T1000 (cell line): ENCODE measurements at regions not wholly inside any gene's neighbourhood (a gene's known extent, or its start where the extent isn't known, plus 50 kb on each side); places are given as distances from the start of the nearest gene placed in this dataset.

Source experiments
- DNase-seq: peaks from one replicate; lab custom pipeline; 2025; ENCODE audit warnings: mixed read lengths; lab: John Stamatoyannopoulos, UW

DNA sequence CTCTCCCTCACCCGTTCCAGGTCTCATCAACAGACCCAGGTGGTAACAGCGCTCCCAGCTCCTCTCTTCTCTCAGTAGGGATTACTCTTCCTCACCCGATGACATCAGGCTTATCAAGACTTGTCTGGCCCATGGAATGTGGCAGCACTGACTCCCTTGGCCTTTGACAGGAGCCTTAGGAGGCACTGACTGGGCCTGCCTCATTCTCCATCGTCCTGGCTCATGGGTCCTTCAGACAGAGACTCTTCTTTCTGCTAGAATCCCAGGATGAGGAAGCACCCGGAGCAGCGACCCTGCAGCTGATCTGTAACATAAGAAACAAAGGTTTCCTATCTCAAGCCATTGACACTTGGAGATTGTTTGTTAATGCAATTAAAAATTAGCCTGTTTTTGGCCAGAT lies 1063.6 kb downstream of the TBC1D22A start:
- DNase-seq = no peak

DNA sequence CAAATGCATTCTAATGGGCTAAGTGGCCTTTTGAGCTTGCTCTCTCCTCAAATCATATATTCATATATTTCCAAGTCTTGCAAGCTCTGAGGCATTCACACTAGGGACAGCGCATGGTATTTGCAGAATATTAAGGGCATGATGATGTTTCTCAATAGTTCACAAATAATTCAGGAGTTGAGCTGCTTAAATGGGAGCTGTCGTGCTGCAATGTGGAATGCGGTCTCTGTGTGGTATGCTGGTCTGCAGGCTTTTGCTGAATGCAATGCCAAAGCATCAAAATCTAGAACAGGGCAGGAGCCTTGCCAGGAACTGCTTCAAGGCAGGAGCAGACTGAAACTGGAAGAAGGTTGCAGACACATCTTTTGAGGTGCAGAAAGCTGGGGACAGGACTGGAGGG lies 1060.0 kb downstream of the TBC1D22A start:
- no peak for DNase-seq

DNA sequence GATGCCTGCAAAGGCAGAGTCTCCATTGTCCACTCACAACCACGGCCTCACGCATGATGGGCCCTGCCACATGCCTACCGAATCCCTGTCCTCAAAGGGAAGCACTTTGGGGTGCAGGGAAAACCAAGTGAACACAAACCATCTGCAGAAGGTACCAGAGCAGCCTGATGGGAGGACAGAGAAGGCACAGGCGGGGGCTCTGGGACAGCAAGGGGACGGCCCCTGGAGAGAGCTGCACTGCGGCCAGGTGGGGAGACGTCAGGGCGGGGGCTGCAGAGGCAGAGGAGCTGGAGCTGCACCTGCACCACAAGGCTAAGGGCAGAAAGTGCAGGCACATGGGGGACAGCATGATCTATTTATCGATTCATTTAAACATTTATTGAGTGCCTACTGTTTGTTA lies 1056.0 kb downstream of the TBC1D22A start:
- no peak for DNase-seq

DNA sequence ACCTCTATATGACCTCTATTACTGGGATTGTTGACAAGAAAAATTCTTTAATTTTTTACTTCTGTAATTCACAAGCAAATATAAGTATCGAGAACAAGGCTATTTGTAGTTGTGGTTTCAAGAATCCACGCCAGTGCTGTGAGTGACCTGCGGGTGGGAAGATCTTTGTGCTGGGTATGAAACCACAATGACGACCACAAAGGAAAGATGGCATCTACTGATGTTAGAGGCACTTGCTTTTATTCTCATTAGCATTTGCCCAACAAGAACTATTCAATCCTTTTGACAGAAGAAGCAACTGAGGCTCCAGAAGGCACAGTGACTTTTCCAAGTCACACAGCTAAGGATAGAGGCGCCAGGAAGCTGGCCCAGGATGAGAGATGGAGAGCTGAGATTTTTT lies 1054.9 kb downstream of the TBC1D22A start:
- no peak for DNase-seq

DNA sequence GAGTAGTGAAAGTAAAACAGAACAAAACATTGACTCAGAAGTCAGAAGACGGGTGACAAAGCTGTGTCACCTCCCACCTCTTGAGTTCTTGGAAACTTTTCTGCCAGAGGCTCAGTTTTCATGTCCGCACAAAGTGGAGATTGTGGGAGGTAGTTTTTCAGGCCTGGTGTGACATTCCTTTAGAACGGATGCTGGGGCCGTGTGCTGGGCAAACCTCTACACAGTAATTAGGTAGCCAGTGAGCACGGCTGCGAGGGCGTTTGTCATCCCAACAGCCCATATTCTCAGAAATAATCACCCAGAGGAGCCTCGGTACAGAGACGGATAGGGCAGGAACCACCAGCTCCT lies 1054.4 kb downstream of the TBC1D22A start:
- DNase-seq = no peak

DNA sequence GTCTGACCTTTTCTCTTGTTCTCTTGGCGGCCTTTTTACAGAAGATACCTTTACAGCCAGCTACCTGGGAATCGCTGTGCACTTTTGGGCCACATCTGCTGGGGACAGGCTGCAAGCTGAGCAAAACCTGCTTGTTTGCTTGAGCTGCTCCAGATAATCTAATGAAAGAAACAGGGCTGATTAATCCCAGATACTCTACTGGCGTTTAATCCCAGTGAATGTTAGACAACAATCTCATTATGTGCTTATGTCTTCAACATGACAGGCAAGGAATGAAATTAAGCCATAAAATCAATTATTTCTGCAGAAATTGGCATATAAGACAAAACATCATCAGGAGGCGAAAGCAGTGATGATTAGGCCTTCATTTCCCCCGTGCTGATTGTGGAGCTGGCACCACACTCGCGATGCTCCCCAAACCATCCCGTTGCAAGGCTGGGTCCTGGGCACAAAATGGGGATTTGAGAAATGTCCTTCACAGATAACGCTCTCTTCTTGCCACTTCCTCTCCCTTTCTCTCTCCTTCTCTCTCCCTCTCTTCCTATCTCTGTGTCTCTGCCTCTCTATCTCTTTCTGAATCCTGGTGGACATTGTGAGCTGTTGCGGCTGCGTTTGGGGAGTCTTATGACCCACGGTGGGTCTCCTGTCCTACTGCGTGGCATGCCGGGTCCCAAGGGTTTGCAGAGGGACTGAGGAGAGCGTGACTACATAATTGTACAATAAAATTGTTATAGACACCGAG lies 1053.8 kb downstream of the TBC1D22A start:
- DNase-seq = no peak

DNA sequence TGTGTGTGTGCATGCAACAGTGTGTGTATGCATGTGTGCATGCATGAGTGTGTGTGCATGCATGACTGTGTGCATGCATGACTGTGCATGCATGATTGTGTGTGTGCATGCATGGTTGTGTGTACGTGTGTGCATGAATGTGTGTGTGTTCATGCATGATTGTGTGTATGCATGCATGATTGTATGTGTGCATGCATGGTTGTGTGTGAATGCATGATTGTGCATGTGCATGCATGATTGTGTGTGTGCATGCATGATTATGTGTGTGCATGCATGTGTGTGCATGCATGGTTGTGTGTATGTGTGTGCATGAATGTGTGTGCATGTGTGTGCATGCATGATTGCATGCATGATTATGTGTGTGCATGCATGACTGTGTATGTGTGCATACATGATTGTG lies 1052.0 kb downstream of the TBC1D22A start:
- DNase-seq = no peak

DNA sequence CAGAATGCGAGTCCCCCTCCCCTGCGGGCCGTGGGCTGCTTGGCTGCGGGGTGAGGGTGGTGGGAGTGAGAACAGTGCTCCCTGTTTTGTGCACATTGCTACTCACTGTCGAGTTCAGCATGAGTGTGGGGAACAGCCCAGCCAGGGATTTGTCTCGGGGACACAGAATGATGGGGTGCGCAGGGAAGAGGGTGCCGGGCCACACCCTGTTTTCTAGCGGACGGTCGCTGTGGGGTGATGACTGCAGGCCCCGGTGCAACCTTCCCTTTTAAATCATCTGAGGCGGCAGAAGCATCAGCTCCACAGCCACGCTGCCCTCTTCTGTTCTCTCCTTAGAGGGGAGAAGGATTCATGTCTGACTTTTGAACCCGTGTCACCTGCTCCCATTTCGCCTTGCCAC lies 1051.2 kb downstream of the TBC1D22A start:
- DNase-seq = no peak

DNA sequence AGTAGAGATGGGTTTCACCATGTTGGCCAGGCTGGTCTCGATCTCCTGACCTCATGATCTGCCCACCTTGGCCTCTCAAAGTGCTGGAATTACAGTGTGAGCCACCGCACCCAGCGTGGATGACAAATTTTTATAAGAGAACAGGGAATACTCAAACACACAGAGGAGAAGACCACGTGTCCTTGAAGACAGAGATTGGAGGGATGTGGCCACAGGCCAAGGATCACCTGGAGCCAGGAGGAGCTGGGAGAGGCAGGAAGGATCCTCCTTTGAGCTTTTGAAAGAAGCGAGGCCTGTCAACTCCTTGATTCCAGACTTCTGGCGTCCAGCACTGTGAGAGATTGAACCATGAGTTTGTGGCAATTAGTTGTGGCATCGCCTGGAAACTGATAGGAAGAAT lies 1049.5 kb downstream of the TBC1D22A start:
- no peak for DNase-seq

DNA sequence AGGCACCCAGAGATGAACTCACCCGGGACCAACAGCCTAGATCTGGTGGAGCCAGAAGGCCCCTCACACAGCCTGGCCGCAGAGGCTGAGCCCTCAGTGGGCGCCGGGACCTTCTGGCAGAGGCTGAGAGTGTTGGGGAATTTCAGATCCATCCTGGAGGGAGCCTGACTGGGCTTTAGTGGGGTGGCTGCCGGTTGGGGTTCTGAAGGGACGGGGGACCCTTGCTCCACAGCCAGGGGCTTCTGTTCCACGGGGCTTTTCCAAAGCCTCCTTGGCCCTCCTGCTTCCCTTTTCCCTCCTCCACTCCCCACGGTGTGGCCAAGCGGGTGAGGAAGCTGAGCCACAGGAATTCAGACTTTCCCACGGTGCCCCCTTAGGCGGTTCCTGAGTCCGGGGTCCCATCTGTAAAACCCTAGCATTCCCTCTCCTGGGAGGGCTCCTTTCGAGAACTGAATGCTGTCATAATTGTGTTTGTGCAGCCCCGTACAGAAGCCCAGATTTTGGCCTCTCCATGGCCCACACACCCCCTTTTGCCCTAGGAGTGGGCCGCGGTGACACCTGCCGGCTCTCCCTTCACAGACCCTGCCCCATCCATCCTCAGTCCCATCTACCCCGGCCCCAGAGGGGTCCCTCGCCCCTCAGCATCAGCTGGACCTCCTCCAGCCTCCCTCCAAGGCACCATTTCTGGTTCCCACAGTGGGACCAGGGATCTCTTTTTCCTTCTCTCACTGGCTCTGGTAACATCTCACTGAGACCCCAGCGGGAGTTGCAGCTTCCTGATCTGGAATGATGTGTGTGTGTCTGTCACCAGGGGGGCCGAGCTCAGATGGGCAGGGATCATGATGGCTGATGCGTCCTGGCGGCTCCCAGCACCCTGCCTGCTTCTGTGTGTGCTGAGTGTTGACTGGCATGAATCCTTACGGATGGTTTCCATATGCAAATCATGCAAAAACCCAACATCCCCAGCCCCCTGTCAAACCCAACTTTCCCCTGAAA lies 1048.4 kb downstream of the TBC1D22A start:
- DNase-seq = no peak

DNA sequence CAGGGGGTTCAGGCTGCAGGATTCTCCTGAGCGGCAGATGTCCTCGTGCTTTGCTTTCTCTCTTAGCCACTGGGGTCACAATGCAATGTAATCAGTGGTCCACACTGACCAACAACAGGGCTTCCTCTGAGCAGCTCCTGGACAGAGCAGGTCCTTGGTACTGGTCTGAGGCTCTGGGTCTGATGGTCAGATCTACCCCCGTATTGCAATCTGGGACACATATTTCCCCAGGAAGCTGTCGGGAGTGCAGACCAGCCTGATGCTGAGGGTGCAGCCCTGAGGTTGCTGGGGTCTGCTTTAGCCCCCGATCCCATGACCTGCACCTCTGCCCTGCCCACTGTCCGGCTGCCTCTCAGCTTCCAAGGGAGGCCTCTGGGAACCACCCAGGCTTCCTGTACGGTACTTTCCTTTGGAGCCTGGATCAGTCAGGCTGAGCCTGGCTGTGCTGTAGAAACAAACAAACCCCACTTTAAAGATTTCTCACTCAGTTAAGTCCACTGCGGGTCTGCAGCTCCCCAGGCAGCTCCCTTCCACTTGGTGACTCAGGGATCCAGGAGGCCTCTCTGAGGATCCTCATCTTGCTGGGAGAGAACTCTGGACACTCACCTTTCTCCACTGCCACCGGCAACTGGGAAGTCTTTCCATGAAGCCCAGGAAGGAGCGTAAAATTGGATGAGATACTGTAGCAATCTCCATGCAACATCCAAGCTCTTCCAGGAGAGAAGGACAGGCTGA lies 1046.6 kb downstream of the TBC1D22A start:
- no peak for DNase-seq

DNA sequence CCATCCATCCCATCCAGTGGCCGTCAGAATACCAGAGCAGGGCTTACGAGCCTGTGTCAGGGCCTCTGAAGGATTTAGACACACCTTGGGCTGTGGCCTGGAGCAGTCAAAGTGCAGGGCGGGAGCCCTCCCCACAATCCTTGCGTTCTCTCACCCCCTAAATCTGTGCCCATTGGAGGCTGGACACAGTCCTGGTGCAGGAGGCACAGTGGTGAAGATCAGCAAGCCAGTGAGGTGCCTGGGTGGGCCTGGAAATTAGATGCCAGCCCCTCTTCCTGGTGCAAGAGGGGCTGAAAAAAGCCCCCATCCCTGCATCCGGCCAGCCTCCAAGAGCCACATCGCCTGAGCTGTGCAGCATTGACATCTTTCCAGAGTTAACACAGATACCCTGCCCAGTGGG lies 1045.8 kb downstream of the TBC1D22A start:
- no peak for DNase-seq

DNA sequence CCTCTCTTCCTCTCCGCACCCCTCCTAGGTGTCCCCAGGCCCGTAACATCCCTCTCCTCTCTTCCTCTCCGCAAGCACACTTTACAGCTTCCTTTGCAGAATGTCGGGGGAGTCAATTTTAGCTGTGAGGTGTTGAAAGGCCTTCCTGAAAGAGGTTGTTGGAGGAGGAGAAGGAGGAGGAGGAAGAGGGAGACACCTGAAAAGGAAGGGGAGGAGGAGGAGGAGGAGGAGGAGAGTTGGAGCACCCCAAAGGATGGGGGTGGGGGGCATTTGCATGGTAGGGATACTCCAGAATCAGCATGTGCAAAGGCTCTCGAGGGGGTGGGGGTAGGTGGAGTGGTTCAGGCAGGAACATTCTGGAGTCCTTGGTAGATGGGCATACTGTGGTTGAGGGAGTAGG lies 1045.1 kb downstream of the TBC1D22A start:
- DNase-seq = no peak

DNA sequence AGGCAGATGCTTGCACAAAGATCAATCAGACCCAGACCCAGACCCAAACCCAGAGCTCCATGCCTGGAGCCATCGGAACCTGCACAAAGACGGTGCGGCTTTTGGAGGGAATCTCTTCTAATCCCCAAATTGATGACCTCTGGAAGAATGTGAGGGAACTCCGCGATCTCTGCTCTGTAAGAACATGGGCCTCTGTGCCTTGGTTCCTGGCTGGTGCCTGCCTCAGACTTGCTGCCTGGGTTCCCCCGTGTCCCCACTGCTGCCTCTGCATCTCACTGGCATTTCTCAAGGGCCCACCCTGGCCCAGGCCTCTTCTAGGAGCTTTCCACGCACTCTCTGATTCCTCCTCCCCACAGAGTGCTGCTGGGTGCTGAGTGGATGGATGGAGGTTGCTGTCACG lies 1044.4 kb downstream of the TBC1D22A start:
- DNase-seq = no peak

DNA sequence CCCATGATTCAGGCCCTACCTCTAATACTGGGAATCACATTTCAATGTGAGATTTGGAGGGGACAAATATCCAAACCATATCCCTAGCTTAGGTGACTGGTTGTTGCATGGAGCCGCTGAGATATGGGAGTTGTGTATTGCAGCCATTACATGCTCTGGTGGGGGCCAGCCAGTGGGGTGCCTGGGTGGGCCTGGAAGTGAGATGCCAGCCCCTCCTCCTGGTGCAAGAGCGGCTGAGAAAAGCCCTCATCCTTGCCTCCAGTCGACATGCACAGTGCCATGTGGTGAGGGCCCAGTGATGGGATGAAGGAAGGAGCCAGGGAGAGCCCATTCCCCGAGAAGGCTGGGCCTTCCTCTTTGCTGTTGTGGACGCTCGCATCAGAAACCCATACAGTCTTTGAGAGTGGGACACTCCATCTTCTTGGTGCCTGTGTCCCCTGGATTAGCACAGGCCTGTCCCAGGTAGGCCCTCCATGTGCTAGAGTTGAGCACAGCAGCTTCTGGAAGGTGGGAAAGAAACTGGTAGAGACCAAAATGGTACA lies 1043.0 kb downstream of the TBC1D22A start:
- no peak for DNase-seq

DNA sequence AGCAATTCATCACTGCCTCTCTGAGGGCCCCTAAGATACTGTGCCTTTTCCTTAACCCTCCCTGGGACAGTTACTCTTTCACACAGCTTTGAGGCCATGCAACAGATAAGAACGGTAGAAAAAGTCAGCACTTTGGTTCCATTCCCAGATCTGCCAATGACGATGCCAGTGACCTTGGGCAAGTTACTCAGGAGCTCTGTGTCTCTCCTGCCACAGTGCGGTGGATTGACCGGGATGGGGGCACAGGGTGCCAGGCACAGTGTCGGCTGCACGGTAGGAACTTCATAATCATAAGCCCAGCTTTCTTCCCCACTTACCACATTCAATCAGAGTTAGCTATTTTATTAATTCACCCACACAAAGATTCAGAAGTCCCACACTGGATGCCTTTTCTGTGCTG lies 1041.8 kb downstream of the TBC1D22A start:
- DNase-seq = no peak

DNA sequence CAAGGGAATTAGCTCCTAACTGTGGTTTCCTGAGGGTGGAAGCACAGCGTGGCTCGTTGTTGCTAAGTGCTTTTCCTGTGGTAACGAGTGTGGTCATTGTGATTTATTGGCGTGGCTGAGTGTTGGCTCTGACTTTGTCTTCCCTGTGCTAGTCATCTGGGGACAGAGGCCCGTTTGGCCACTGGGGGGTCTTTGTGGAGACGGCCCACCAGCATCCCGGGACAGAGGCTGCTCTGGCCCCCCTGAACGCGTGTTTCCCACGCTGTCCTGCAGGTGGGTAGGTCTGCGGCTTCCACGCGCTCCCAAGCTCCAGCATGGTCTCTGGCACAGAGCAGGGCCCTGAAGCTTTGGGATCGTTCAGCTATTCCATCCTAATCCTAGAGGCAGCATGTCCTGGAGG lies 1040.0 kb downstream of the TBC1D22A start:
- no peak for DNase-seq

DNA sequence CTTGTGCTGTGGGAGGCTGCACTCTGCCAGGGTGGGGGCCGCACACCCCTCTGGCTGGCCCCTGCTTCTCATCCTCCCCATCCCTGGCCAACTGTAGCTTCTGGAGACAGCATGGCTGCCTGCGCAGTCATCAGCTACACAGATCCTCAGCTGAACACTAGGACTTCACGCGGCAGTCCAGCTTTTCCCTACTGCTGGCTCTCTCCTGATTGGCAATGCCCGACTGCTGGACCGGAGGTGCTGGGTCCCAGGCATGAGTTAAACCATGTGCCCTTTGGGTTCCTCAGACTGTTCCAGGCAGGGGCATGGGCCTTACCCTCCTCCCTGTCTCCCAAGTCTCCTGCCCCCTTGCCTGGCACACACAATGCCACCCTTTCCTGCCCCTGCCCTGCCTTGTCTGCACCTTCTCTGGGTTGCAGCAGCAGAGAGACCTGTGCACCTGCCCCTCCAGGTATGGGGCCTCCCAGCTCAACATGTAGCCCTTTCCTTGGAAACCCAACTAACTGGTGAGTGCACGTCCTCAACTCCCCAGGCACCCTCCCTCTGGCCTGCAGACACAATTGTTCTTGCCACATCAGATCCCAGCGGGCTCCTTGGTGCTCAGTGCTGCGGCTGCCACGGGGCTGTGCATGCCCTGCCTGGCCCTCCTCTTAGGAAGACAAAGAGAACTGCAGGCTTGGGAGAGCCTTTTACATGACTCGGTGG lies 1039.2 kb downstream of the TBC1D22A start:
- DNase-seq = no peak

DNA sequence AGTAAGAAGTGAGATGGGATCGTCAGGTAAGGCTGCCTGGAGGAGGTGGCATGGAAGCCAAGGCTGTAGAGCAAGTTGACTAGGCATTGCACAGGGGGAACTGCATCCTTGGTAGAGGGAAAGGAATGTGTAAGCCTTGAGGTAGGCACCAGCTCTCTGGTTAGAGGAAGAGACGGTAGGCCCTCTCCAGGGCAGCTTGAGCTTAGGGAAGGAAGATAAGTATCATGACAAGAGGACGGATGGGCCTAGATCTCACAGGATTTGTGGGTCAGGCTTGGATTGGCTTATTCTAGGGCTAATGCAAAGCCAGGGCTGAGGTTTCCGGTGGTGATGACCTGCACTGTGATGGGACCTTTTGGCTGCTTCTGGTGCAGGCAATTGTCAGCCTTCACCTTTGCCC lies 1035.8 kb downstream of the TBC1D22A start:
- no peak for DNase-seq

DNA sequence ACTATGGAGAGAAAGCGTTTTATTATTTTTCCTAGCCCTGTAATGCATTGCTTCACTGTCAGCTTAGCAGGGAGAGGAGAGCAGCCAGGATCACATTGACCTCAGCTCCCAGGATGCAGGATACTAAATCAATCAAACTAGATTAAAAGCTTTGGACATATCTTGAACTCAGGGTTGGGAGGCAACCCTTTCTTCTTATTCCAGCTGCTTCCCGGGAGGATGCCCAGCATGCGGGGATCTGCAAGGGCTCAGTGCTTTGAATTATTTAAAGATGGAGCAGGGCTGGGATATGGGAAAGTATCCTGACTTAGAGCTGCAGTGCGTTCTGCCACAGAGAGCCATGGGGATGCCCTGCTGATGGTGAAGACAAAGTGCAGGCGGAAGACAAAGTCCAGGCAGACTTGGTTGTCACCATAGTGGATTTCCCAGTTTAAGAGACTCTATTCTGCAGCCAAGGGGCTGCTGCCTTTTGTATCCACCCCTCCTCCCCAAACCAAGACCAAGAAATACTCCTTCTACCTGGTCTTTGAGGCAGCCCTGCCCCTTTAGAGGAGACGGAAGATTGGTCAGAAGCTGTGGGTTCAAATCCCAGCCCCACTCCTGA lies 1035.0 kb downstream of the TBC1D22A start:
- no peak for DNase-seq
